ENCODE measurements at regions not wholly inside any gene's neighbourhood (a gene's known extent, or its start where the extent isn't known, plus 50 kb on each side); places are given as distances from the start of the nearest gene placed in this dataset.

- H3K4me3 Mint-ChIP-seq = no peak overlapping the region
These were observed 664.7 kb downstream of the MECOM start for GRCh38 chr3:168998792-168999191.

GRCh38 chr3:168997488-168997887, 666.0 kb downstream of the MECOM start:
- no peaks in the 10 kb centered on the region for H3K36me3 Mint-ChIP-seq (ENCODE audit: low read depth)
- H3K27me3 Mint-ChIP-seq (ENCODE audit: insufficient read depth) = no peaks in the 10 kb centered on the region
- Histone ChIP-seq H3K4me3 (ENCODE audit: low read length) (no peak overlapping the region), H3K9me3 (ENCODE audit: control insufficient read depth, low read length) (no peaks in the 10 kb centered on the region), H3K36me3 (ENCODE audit: control insufficient read depth, insufficient read depth, low read length) (no peaks in the 10 kb centered on the region), H3K9ac (ENCODE audit: extremely low read depth, low read length, poor library complexity, severe bottlenecking) (no peak overlapping the region), H3K27me3 (ENCODE audit: control insufficient read depth, insufficient read depth, low read length, poor library complexity, severe bottlenecking) (no peaks in the 10 kb centered on the region), H3K27ac (ENCODE audit: low read depth, low read length) (no peak overlapping the region), H3K4me1 (ENCODE audit: control insufficient read depth, insufficient read depth, low read length) (no peaks in the 10 kb centered on the region)
- no peaks in the 10 kb centered on the region for H3K4me1 Mint-ChIP-seq
- no peak for DNase-seq
- TF ChIP-seq CTCF (conservative IDR thresholded peaks at IDR 0.05) = no peak
- no peaks in the 10 kb centered on the region for H3K9me3 Mint-ChIP-seq
- no peak overlapping the region for H3K4me3 Mint-ChIP-seq
- no peak overlapping the region for H3K27ac Mint-ChIP-seq

More at GRCh38 chr3:168998792-168999191, 664.7 kb downstream of the MECOM start:
- H3K27ac ChIP-seq (ENCODE audit: low read depth, low read length) = no peak overlapping the region
- Mint-ChIP-seq H3K36me3 (ENCODE audit: low read depth) (no peaks in the 10 kb centered on the region), H3K27me3 (ENCODE audit: insufficient read depth) (no peaks in the 10 kb centered on the region), H3K27ac (no peak overlapping the region), H3K4me1 (no peaks in the 10 kb centered on the region), H3K9me3 (no peaks in the 10 kb centered on the region)
- TF ChIP-seq CTCF (conservative IDR thresholded peaks at IDR 0.05) = no peak
- H3K27me3 ChIP-seq (ENCODE audit: control insufficient read depth, insufficient read depth, low read length, poor library complexity, severe bottlenecking) = no peaks in the 10 kb centered on the region
- DNase-seq = no peak
- no peak overlapping the region for H3K9ac ChIP-seq (ENCODE audit: extremely low read depth, low read length, poor library complexity, severe bottlenecking)
- no peaks in the 10 kb centered on the region for H3K4me1 ChIP-seq (ENCODE audit: control insufficient read depth, insufficient read depth, low read length)
- H3K36me3 ChIP-seq (ENCODE audit: control insufficient read depth, insufficient read depth, low read length) = no peaks in the 10 kb centered on the region
- 79 to 86% methylated on average over 1 to 3 of the region's 3 CpGs for WGBS, 2 experiments (ENCODE audit: insufficient coverage in 1 of 2, insufficient read length in 1 of 2)
- no peak overlapping the region for H3K4me3 ChIP-seq (ENCODE audit: low read length)
- H3K9me3 ChIP-seq (ENCODE audit: control insufficient read depth, low read length) = no peaks in the 10 kb centered on the region

GRCh38 chr3:168996622-168997021, 666.9 kb downstream of the MECOM start:
- no peak overlapping the region for H3K9ac ChIP-seq (ENCODE audit: extremely low read depth, low read length, poor library complexity, severe bottlenecking)
- DNase-seq = no peak
- H3K4me3 ChIP-seq (ENCODE audit: low read length) = no peak overlapping the region
- H3K36me3 Mint-ChIP-seq (ENCODE audit: low read depth) = no peaks in the 10 kb centered on the region
- H3K4me1 ChIP-seq (ENCODE audit: control insufficient read depth, insufficient read depth, low read length) = no peaks in the 10 kb centered on the region
- 88 to 100% methylated on average over 2 to 3 of the region's 3 CpGs for WGBS, 2 experiments (ENCODE audit: insufficient coverage in 1 of 2, insufficient read length in 1 of 2)
- no peak overlapping the region for H3K4me3 Mint-ChIP-seq
- no peak overlapping the region for H3K27ac ChIP-seq (ENCODE audit: low read depth, low read length)
- H3K27me3 Mint-ChIP-seq (ENCODE audit: insufficient read depth) = no peaks in the 10 kb centered on the region
- no peaks in the 10 kb centered on the region for H3K36me3 ChIP-seq (ENCODE audit: control insufficient read depth, insufficient read depth, low read length)
- TF ChIP-seq CTCF (conservative IDR thresholded peaks at IDR 0.05) = no peak
- H3K4me1 Mint-ChIP-seq = no peaks in the 10 kb centered on the region
- no peaks in the 10 kb centered on the region for H3K9me3 ChIP-seq (ENCODE audit: control insufficient read depth, low read length)
- H3K27me3 ChIP-seq (ENCODE audit: control insufficient read depth, insufficient read depth, low read length, poor library complexity, severe bottlenecking) = no peaks in the 10 kb centered on the region
- H3K9me3 Mint-ChIP-seq = no peaks in the 10 kb centered on the region
- H3K27ac Mint-ChIP-seq = no peak overlapping the region

Data from endodermal cell (in vitro differentiated cells).